ENCODE measurements at regions not wholly inside any gene's neighbourhood (a gene's known extent, or its start where the extent isn't known, plus 50 kb on each side); places are given as distances from the start of the nearest gene placed in this dataset.

DNA sequence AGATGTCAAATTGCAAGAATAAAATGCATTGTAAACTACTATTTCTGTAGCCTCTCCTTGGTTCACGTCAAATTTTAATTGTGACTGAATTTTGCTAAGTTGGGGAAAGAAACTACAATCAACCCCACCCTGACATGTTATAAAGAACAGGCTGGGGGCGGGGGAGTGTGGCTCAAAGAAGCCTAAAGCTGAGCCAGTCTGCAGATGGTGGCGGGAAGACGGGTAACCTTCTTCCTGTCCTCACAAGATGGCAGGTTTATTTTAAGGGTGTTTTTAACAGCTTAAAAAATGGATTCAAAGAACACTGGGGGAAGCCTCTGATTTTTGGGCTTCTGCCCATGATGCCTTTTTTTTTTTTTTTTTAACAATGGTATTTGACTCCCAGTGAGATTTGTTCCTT is 68.5 kb upstream of the MELK start:
- H3K27me3 ChIP-seq (replicated peaks in 1 of 2; ENCODE audit: control insufficient read depth in 2 of 2, insufficient read depth in 2 of 2, low read length in 1 of 2) = no peaks in the 10 kb centered on the region; a peak in 1 of 4 replicates
- no peak for TF ChIP-seq ZNF217 (IDR thresholded peaks at IDR 0.05)
- TF ChIP-seq SREBF1 (IDR thresholded peaks at IDR 0.05; ENCODE audit: low read length) = no peak
- TF ChIP-seq, protein P1, sequence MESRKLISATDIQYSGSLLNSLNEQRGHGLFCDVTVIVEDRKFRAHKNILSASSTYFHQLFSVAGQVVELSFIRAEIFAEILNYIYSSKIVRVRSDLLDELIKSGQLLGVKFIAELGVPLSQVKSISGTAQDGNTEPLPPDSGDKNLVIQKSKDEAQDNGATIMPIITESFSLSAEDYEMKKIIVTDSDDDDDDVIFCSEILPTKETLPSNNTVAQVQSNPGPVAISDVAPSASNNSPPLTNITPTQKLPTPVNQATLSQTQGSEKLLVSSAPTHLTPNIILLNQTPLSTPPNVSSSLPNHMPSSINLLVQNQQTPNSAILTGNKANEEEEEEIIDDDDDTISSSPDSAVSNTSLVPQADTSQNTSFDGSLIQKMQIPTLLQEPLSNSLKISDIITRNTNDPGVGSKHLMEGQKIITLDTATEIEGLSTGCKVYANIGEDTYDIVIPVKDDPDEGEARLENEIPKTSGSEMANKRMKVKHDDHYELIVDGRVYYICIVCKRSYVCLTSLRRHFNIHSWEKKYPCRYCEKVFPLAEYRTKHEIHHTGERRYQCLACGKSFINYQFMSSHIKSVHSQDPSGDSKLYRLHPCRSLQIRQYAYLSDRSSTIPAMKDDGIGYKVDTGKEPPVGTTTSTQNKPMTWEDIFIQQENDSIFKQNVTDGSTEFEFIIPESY (IDR thresholded peaks at IDR 0.05) = no peak
- no peak for TF ChIP-seq SPI1 (IDR thresholded peaks at IDR 0.05; ENCODE audit: borderline replicate concordance, insufficient read depth, low read depth, low read length)
- no peak for TF ChIP-seq ZBED1 (IDR thresholded peaks at IDR 0.05; ENCODE audit: borderline replicate concordance)
- no peak for TF ChIP-seq KAT2A (conservative IDR thresholded peaks at IDR 0.05; ENCODE audit: control insufficient read depth, low read depth, low read length)
- TF ChIP-seq EZH2 (IDR thresholded peaks at IDR 0.05; ENCODE audit: borderline replicate concordance, control insufficient read depth, low read depth, low read length) = no peak
- TF ChIP-seq, protein P2, sequence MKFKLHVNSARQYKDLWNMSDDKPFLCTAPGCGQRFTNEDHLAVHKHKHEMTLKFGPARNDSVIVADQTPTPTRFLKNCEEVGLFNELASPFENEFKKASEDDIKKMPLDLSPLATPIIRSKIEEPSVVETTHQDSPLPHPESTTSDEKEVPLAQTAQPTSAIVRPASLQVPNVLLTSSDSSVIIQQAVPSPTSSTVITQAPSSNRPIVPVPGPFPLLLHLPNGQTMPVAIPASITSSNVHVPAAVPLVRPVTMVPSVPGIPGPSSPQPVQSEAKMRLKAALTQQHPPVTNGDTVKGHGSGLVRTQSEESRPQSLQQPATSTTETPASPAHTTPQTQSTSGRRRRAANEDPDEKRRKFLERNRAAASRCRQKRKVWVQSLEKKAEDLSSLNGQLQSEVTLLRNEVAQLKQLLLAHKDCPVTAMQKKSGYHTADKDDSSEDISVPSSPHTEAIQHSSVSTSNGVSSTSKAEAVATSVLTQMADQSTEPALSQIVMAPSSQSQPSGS (IDR thresholded peaks at IDR 0.05; ENCODE audit: low read length) = no peak
- TF ChIP-seq ESRRA (IDR thresholded peaks at IDR 0.05; ENCODE audit: low read length) = no peak
- TF ChIP-seq BRCA1 (IDR thresholded peaks at IDR 0.05; ENCODE audit: low read depth, low read length) = no peak
- TF ChIP-seq JUNB (IDR thresholded peaks at IDR 0.05) = no peak
- TF ChIP-seq CHD4 (IDR thresholded peaks at IDR 0.05) = no peak
- H3K9ac ChIP-seq (ENCODE audit: control insufficient read depth, insufficient read depth, low read length) = no peak overlapping the region
- no peak overlapping the region for H3K27ac ChIP-seq (ENCODE audit: control insufficient read depth, insufficient read depth)
- no peak for FAIRE-seq
- ChIA-PET SMC1A (ENCODE audit: uncharacterized antibody, unreplicated experiment) (interaction anchor here (1.7 kb wide), 1 partner anchor 97 kb away, joined by 9 read pairs; no protein-coding TSS in a partner anchor), CTCF (interaction anchor here (0.6 to 1.1 kb wide), 4 partner anchors 12 to 428 kb away, joined by 3 to 6 read pairs (median 3); no protein-coding TSS in a partner anchor), POLR2A (interaction anchor here (0.6 to 0.7 kb wide), 2 partner anchors 8 to 199 kb away, joined by 3 read pairs; no protein-coding TSS in a partner anchor), RAD21 (ENCODE audit: unreplicated experiment) (interaction anchor here (1.3 kb wide), 1 partner anchor 225 kb away, joined by 3 read pairs; no protein-coding TSS in a partner anchor)
- H4K20me1 ChIP-seq (ENCODE audit: control insufficient read depth, insufficient read depth) = no peaks in the 10 kb centered on the region
- no peak for ATAC-seq
- no peak overlapping the region; the same call in 1 of the 2 replicates for H2AFZ ChIP-seq (ENCODE audit: control insufficient read depth, low read depth, low read length)
- H3K4me3 ChIP-seq = no peak overlapping the region
- no peaks in the 10 kb centered on the region for H3K79me2 ChIP-seq (ENCODE audit: control insufficient read depth, insufficient read depth, low read length)
- DNase-seq (ENCODE audit: low read depth, low spot score) = no peak
- no peak overlapping the region for H3K4me2 ChIP-seq (ENCODE audit: control insufficient read depth, insufficient read depth)
- WGBS (ENCODE audit: insufficient coverage, insufficient replicate concordance, low lambda C conversion rate, missing lambda C conversion rate) = 84% methylated on average over 4 of the region's 4 CpGs
- H3K9me3 ChIP-seq (replicated peaks; ENCODE audit: control insufficient read depth, insufficient read depth, low read length) = no peaks in the 10 kb centered on the region
- in situ Hi-C loops (cut with MboI) = no loop called here
- H3K36me3 ChIP-seq (ENCODE audit: control insufficient read depth in 2 of 2, insufficient read depth in 2 of 2, low read length in 1 of 2) = no peaks in the 10 kb centered on the region
- H3K4me1 ChIP-seq (ENCODE audit: control insufficient read depth, insufficient read depth, low read length) = no peaks in the 10 kb centered on the region; the same call in 1 of the 2 replicates
- intact Hi-C loops (cut with micrococcal nuclease; ENCODE audit: unreplicated experiment) = no loop called here
- BruUV-seq (replicated peaks) = no TSS peak
